SK-N-MC (cell line): ENCODE measurements at regions not wholly inside any gene's neighbourhood (a gene's known extent, or its start where the extent isn't known, plus 50 kb on each side); places are given as distances from the start of the nearest gene placed in this dataset.
"Not testable (repeated sequence)": the region's sequence is repeated elsewhere in the genome, so short reads cannot be mapped to it uniquely, and the experiment has no call there.

Experiments
- EZH2 ChIP-seq: fragments of 200-600 bp; sonication (generic); IDR thresholded peaks from one replicate; pipeline ENCODE4 v1.6.1; 2017; ENCODE audit warnings: antibody characterized with exemption
- POLR2AphosphoS5 ChIP-seq: IDR thresholded peaks from 2 replicates; pipeline ENCODE4 v1.6.1; 2012; ENCODE audit warnings: mild to moderate bottlenecking, low read depth, low read length, borderline replicate concordance

GRCh38 chr15:22649458-22649857 lies 137.0 kb upstream of the NIPA1 start:
- not testable (repeated sequence) for TF ChIP-seq POLR2AphosphoS5, EZH2
